ENCODE measurements at regions not wholly inside any gene's neighbourhood (a gene's known extent, or its start where the extent isn't known, plus 50 kb on each side); places are given as distances from the start of the nearest gene placed in this dataset.

- peak overlapping the region; percentile 83 for H3K27ac ChIP-seq
- no peaks in the 10 kb centered on the region for H3K9me3 ChIP-seq
- TF ChIP-seq POLR2A (IDR thresholded peaks at IDR 0.05) (no peak), POLR2AphosphoS5 (IDR thresholded peaks at IDR 0.05) (no peak), CTCF (IDR thresholded peaks at IDR 0.05) (no peak), EP300 (IDR thresholded peaks at IDR 0.05) (no peak)
- H3K4me3 ChIP-seq, result no peak overlapping the region
- no peaks in the 10 kb centered on the region for H3K27me3 ChIP-seq
- DNase-seq (ENCODE audit: low spot score in 2 of 2), result peak in 1 of 2 donors; percentile 74
- H3K36me3 ChIP-seq, result no peaks in the 10 kb centered on the region
- peaks cover 32% of the 10 kb centered on the region for H3K4me1 ChIP-seq
- 96% methylated on average over 3 of the region's 6 CpGs for WGBS
These were observed 62.9 kb upstream of the WNT11 start for GRCh38 chr11:76269247-76269646.

- Histone ChIP-seq H3K27ac (no peak overlapping the region), H3K27me3 (no peaks in the 10 kb centered on the region), H3K4me3 (no peak overlapping the region), H3K9me3 (no peaks in the 10 kb centered on the region), H3K4me1 (peaks cover 32% of the 10 kb centered on the region), H3K36me3 (no peaks in the 10 kb centered on the region)
- TF ChIP-seq EP300 (IDR thresholded peaks at IDR 0.05), result no peak
- no peak for DNase-seq (ENCODE audit: low spot score in 2 of 2)
These were observed 62.2 kb upstream of the WNT11 start for GRCh38 chr11:76268498-76268897.

DNA sequence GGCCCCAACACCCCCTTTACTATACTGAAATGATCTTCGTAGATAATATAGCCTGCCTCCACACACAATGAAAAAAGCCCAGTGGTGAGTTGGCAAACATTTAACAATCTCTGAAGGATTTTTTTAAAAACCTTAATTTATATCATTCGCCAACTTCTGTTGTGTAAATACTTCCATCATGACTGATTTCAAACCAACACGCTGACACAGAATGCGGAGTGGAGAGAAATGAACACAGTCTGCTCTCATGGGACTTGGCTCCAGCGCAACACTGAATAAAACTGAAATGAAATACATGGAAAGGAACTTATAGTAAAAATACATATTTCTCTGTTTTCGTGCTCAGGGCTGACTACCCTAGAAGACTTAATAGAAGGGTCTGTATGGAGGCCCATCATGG is 61.3 kb upstream of the WNT11 start:
- H3K27ac ChIP-seq, result peak overlapping the region; percentile 85
- no peaks in the 10 kb centered on the region for H3K36me3 ChIP-seq
- H3K9me3 ChIP-seq, result no peaks in the 10 kb centered on the region
- no peak overlapping the region for H3K4me3 ChIP-seq
- TF ChIP-seq POLR2A (IDR thresholded peaks at IDR 0.05) (no peak), POLR2AphosphoS5 (IDR thresholded peaks at IDR 0.05) (no peak), EP300 (IDR thresholded peaks at IDR 0.05) (no peak), CTCF (IDR thresholded peaks at IDR 0.05) (no peak)
- peaks cover 32% of the 10 kb centered on the region for H3K4me1 ChIP-seq
- 78% methylated on average over 6 of the region's 6 CpGs for WGBS
- H3K27me3 ChIP-seq, result no peaks in the 10 kb centered on the region
- no peak for DNase-seq (ENCODE audit: low spot score in 2 of 2)

GRCh38 chr11:76266286-76267100 is 60.2 kb upstream of the WNT11 start:
- H3K4me1 ChIP-seq, result peaks cover 32% of the 10 kb centered on the region
- no peaks in the 10 kb centered on the region for H3K9me3 ChIP-seq
- peak overlapping the region; percentile 85 for H3K27ac ChIP-seq
- no peak overlapping the region for H3K4me3 ChIP-seq
- DNase-seq (ENCODE audit: low spot score in 2 of 2), result peak in 1 of 2 donors; percentile 78
- no peaks in the 10 kb centered on the region for H3K36me3 ChIP-seq
- TF ChIP-seq CTCF (IDR thresholded peaks at IDR 0.05), result no peak
- H3K27me3 ChIP-seq, result no peaks in the 10 kb centered on the region
- WGBS, result 43% methylated on average over 8 of the region's 8 CpGs

- Histone ChIP-seq H3K9me3 (no peaks in the 10 kb centered on the region), H3K4me1 (peaks cover 28% of the 10 kb centered on the region), H3K4me3 (no peak overlapping the region), H3K27ac (peak overlapping the region; percentile 85), H3K27me3 (no peaks in the 10 kb centered on the region), H3K36me3 (no peaks in the 10 kb centered on the region)
- TF ChIP-seq POLR2AphosphoS5 (IDR thresholded peaks at IDR 0.05) (no peak), CTCF (IDR thresholded peaks at IDR 0.05) (no peak), EP300 (IDR thresholded peaks at IDR 0.05) (no peak), POLR2A (IDR thresholded peaks at IDR 0.05) (no peak)
- DNase-seq (ENCODE audit: low spot score in 2 of 2), result no peak
- 44% methylated on average over 4 of the region's 4 CpGs for WGBS
These were observed 59.5 kb upstream of the WNT11 start for GRCh38 chr11:76265771-76266241.
